ENCODE measurements at regions not wholly inside any gene's neighbourhood (a gene's known extent, or its start where the extent isn't known, plus 50 kb on each side); places are given as distances from the start of the nearest gene placed in this dataset.

DNA sequence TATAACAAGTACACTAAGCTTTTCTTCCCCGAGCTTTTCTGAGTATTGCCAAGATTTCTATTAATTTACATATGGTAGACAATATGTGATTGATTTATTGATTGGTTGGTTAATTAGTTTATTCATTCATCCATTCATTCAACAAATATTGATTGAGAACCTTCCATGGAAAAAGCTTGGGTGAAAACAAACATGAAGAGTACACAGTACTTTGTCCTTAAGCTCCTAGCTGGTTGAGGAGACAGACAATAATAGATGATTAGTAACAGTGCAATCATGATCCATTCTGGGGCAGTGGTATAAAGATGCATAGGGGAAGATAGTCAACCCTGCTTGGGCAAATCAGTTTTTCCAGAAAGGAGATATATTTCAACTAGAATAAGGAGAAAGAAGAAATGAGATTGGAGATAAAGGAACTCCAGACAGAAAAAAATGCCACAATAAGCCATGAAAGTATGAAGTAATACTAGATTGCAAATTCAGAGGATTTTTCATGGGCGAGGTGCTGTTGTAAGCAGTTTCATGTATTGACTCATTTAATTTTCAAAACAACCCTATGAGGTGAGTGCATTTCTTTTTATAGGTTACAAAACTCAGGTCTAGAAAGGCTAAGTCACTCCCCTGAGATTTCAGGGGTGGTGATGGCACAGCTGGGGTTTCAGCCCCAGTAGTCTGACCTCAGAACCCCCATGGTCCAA lies 129.5 kb downstream of the RND3 start:
- TF ChIP-seq POLR2A (IDR thresholded peaks at IDR 0.05; ENCODE audit: borderline replicate concordance, extremely low read depth, insufficient read depth, insufficient read length): no peak
- TF ChIP-seq ZNF274 (IDR thresholded peaks at IDR 0.05; ENCODE audit: low read depth, low read length): no peak
- TF ChIP-seq, protein P1, sequence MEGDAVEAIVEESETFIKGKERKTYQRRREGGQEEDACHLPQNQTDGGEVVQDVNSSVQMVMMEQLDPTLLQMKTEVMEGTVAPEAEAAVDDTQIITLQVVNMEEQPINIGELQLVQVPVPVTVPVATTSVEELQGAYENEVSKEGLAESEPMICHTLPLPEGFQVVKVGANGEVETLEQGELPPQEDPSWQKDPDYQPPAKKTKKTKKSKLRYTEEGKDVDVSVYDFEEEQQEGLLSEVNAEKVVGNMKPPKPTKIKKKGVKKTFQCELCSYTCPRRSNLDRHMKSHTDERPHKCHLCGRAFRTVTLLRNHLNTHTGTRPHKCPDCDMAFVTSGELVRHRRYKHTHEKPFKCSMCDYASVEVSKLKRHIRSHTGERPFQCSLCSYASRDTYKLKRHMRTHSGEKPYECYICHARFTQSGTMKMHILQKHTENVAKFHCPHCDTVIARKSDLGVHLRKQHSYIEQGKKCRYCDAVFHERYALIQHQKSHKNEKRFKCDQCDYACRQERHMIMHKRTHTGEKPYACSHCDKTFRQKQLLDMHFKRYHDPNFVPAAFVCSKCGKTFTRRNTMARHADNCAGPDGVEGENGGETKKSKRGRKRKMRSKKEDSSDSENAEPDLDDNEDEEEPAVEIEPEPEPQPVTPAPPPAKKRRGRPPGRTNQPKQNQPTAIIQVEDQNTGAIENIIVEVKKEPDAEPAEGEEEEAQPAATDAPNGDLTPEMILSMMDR (IDR thresholded peaks at IDR 0.05 in 2 of 3, conservative IDR thresholded peaks at IDR 0.05 in 1 of 3; ENCODE audit: borderline replicate concordance in 1 of 3, insufficient read depth in 1 of 3, low read depth in 2 of 3, low read length in 2 of 3): no peak
- no peak for TF ChIP-seq ZFX (IDR thresholded peaks at IDR 0.05)
- TF ChIP-seq POLR2AphosphoS5 (IDR thresholded peaks at IDR 0.05; ENCODE audit: low read depth, low read length): no peak
- TF ChIP-seq RAD21 (IDR thresholded peaks at IDR 0.05; ENCODE audit: low read depth): no peak
- no peak for TF ChIP-seq ELF1 (IDR thresholded peaks at IDR 0.05; ENCODE audit: borderline replicate concordance, low read depth)
- no peak for TF ChIP-seq EZH2 (IDR thresholded peaks at IDR 0.05)
- no peak for TF ChIP-seq JUND (IDR thresholded peaks at IDR 0.05)
- TF ChIP-seq TCF7L2 (IDR thresholded peaks at IDR 0.05; ENCODE audit: borderline replicate concordance, extremely low read depth, insufficient read depth, insufficient read length): no peak
- TF ChIP-seq, protein P2, sequence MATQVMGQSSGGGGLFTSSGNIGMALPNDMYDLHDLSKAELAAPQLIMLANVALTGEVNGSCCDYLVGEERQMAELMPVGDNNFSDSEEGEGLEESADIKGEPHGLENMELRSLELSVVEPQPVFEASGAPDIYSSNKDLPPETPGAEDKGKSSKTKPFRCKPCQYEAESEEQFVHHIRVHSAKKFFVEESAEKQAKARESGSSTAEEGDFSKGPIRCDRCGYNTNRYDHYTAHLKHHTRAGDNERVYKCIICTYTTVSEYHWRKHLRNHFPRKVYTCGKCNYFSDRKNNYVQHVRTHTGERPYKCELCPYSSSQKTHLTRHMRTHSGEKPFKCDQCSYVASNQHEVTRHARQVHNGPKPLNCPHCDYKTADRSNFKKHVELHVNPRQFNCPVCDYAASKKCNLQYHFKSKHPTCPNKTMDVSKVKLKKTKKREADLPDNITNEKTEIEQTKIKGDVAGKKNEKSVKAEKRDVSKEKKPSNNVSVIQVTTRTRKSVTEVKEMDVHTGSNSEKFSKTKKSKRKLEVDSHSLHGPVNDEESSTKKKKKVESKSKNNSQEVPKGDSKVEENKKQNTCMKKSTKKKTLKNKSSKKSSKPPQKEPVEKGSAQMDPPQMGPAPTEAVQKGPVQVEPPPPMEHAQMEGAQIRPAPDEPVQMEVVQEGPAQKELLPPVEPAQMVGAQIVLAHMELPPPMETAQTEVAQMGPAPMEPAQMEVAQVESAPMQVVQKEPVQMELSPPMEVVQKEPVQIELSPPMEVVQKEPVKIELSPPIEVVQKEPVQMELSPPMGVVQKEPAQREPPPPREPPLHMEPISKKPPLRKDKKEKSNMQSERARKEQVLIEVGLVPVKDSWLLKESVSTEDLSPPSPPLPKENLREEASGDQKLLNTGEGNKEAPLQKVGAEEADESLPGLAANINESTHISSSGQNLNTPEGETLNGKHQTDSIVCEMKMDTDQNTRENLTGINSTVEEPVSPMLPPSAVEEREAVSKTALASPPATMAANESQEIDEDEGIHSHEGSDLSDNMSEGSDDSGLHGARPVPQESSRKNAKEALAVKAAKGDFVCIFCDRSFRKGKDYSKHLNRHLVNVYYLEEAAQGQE (IDR thresholded peaks at IDR 0.05; ENCODE audit: low read depth): no peak
